Skeletal muscle satellite cell (primary cell): ENCODE measurements at regions not wholly inside any gene's neighbourhood (a gene's known extent, or its start where the extent isn't known, plus 50 kb on each side); places are given as distances from the start of the nearest gene placed in this dataset.

Experiments used
- H3K27me3 ChIP-seq: 2 replicates; pipeline ENCODE4 v1.7.0; 2013; ENCODE audit warnings: low read length; ENCODE audit not compliant: control insufficient read depth, insufficient read depth
- H3K36me3 ChIP-seq: 2 replicates; pipeline ENCODE4 v1.7.0; 2013; ENCODE audit warnings: mild to moderate bottlenecking, control low read depth, low read length; ENCODE audit not compliant: insufficient read depth
- H3K4me1 ChIP-seq: 2 replicates; pipeline ENCODE4 v1.7.0; 2013; ENCODE audit warnings: low read length; ENCODE audit not compliant: control insufficient read depth, insufficient read depth
- H3K4me2 ChIP-seq: 2 replicates; pipeline ENCODE4 v1.7.0; 2013; ENCODE audit warnings: mild to moderate bottlenecking, low read length
- H3K4me3 ChIP-seq: 2 replicates; pipeline ENCODE4 v1.7.0; 2013; ENCODE audit warnings: low read length
- H3K9ac ChIP-seq: 2 replicates; pipeline ENCODE4 v1.7.0; 2013; ENCODE audit warnings: mild to moderate bottlenecking, low read depth, low read length, moderate library complexity
- H3K9me3 ChIP-seq: replicated peaks from 2 replicates; pipeline ENCODE4 v1.7.0; 2013; ENCODE audit warnings: mild to moderate bottlenecking, control low read depth, low read length

GRCh38 chr18:11327391-11328009, 178.1 kb upstream of the PIEZO2 start:
- Histone ChIP-seq H3K9me3 (no peaks in the 10 kb centered on the region), H3K4me3 (no peak overlapping the region), H3K9ac (no peak overlapping the region), H3K27me3 (no peaks in the 10 kb centered on the region), H3K36me3 (no peaks in the 10 kb centered on the region), H3K4me2 (no peak overlapping the region), H3K4me1 (peaks cover 52% of the 10 kb centered on the region)

- Histone ChIP-seq H3K9ac (peak overlapping the region; percentile 67), H3K4me1 (peaks cover 72% of the 10 kb centered on the region), H3K4me2 (peak overlapping the region; percentile 62), H3K27me3 (no peaks in the 10 kb centered on the region), H3K4me3 (no peak overlapping the region), H3K36me3 (no peaks in the 10 kb centered on the region), H3K9me3 (no peaks in the 10 kb centered on the region)
These were observed 175.8 kb upstream of the PIEZO2 start for GRCh38 chr18:11324956-11325882.

GRCh38 chr18:11324510-11324909, 175.1 kb upstream of the PIEZO2 start:
- peaks cover 72% of the 10 kb centered on the region for H3K4me1 ChIP-seq
- H3K4me2 ChIP-seq, result peak overlapping the region; percentile 62
- H3K27me3 ChIP-seq, result no peaks in the 10 kb centered on the region
- no peaks in the 10 kb centered on the region for H3K36me3 ChIP-seq
- peak overlapping the region; percentile 67 for H3K9ac ChIP-seq
- H3K4me3 ChIP-seq, result no peak overlapping the region
- no peaks in the 10 kb centered on the region for H3K9me3 ChIP-seq

GRCh38 chr18:11323359-11323819, 174.0 kb upstream of the PIEZO2 start:
- H3K4me2 ChIP-seq, result peak overlapping the region; percentile 32
- peaks cover 72% of the 10 kb centered on the region for H3K4me1 ChIP-seq
- H3K9ac ChIP-seq, result peak overlapping the region; percentile 2
- no peaks in the 10 kb centered on the region for H3K27me3 ChIP-seq
- no peaks in the 10 kb centered on the region for H3K36me3 ChIP-seq
- H3K9me3 ChIP-seq, result no peaks in the 10 kb centered on the region
- no peak overlapping the region for H3K4me3 ChIP-seq

- no peaks in the 10 kb centered on the region for H3K27me3 ChIP-seq
- H3K9ac ChIP-seq, result no peak overlapping the region
- H3K4me3 ChIP-seq, result no peak overlapping the region
- no peak overlapping the region for H3K4me2 ChIP-seq
- no peaks in the 10 kb centered on the region for H3K36me3 ChIP-seq
- H3K4me1 ChIP-seq, result peaks cover 68% of the 10 kb centered on the region
- no peaks in the 10 kb centered on the region for H3K9me3 ChIP-seq
These were observed 173.3 kb upstream of the PIEZO2 start for GRCh38 chr18:11322716-11323115.

GRCh38 chr18:11322006-11322405, 172.6 kb upstream of the PIEZO2 start:
- Histone ChIP-seq H3K4me3 (no peak overlapping the region), H3K4me1 (peaks cover 61% of the 10 kb centered on the region), H3K27me3 (no peaks in the 10 kb centered on the region), H3K36me3 (no peaks in the 10 kb centered on the region), H3K4me2 (no peak overlapping the region), H3K9ac (no peak overlapping the region), H3K9me3 (no peaks in the 10 kb centered on the region)

GRCh38 chr18:11320986-11321385, 171.6 kb upstream of the PIEZO2 start:
- H3K9me3 ChIP-seq, result no peaks in the 10 kb centered on the region
- peak overlapping the region; percentile 33 for H3K9ac ChIP-seq
- H3K27me3 ChIP-seq, result no peaks in the 10 kb centered on the region
- no peaks in the 10 kb centered on the region for H3K36me3 ChIP-seq
- peaks cover 52% of the 10 kb centered on the region for H3K4me1 ChIP-seq
- H3K4me2 ChIP-seq, result peak overlapping the region; percentile 46
- H3K4me3 ChIP-seq, result no peak overlapping the region

GRCh38 chr18:11316546-11316945, 167.2 kb upstream of the PIEZO2 start:
- Histone ChIP-seq H3K9ac (no peak overlapping the region), H3K36me3 (no peaks in the 10 kb centered on the region), H3K4me1 (peaks cover 13% of the 10 kb centered on the region), H3K4me3 (no peak overlapping the region), H3K4me2 (no peak overlapping the region), H3K27me3 (no peaks in the 10 kb centered on the region), H3K9me3 (no peaks in the 10 kb centered on the region)

- Histone ChIP-seq H3K9me3 (no peaks in the 10 kb centered on the region), H3K36me3 (no peaks in the 10 kb centered on the region)
These were observed 161.2 kb upstream of the PIEZO2 start for GRCh38 chr18:11310476-11311086.

GRCh38 chr18:11309172-11309571, 159.8 kb upstream of the PIEZO2 start:
- Histone ChIP-seq H3K36me3 (no peaks in the 10 kb centered on the region), H3K4me3 (no peak overlapping the region), H3K4me2 (no peak overlapping the region), H3K9me3 (no peaks in the 10 kb centered on the region), H3K27me3 (no peaks in the 10 kb centered on the region), H3K9ac (no peak overlapping the region), H3K4me1 (no peaks in the 10 kb centered on the region)

More at GRCh38 chr18:11310476-11311086, 161.2 kb upstream of the PIEZO2 start:
- Histone ChIP-seq H3K27me3 (no peaks in the 10 kb centered on the region), H3K4me3 (no peak overlapping the region), H3K4me2 (no peak overlapping the region), H3K4me1 (no peaks in the 10 kb centered on the region), H3K9ac (no peak overlapping the region)

GRCh38 chr18:11308499-11308898, 159.1 kb upstream of the PIEZO2 start:
- no peaks in the 10 kb centered on the region for H3K27me3 ChIP-seq
- H3K4me2 ChIP-seq, result no peak overlapping the region
- H3K9ac ChIP-seq, result no peak overlapping the region
- no peak overlapping the region for H3K4me3 ChIP-seq
- H3K4me1 ChIP-seq, result no peaks in the 10 kb centered on the region
- no peaks in the 10 kb centered on the region for H3K9me3 ChIP-seq
- no peaks in the 10 kb centered on the region for H3K36me3 ChIP-seq
